HG02623 (cell line): ENCODE measurements at regions not wholly inside any gene's neighbourhood (a gene's known extent, or its start where the extent isn't known, plus 50 kb on each side); places are given as distances from the start of the nearest gene placed in this dataset.

Experiments
- ATAC-seq: cut with Tn5 transposase; IDR thresholded peaks from one replicate; pipeline ENCODE4 v1.9.1; 2021; ENCODE audit warnings: moderate library complexity; ENCODE audit not compliant: unreplicated experiment

DNA sequence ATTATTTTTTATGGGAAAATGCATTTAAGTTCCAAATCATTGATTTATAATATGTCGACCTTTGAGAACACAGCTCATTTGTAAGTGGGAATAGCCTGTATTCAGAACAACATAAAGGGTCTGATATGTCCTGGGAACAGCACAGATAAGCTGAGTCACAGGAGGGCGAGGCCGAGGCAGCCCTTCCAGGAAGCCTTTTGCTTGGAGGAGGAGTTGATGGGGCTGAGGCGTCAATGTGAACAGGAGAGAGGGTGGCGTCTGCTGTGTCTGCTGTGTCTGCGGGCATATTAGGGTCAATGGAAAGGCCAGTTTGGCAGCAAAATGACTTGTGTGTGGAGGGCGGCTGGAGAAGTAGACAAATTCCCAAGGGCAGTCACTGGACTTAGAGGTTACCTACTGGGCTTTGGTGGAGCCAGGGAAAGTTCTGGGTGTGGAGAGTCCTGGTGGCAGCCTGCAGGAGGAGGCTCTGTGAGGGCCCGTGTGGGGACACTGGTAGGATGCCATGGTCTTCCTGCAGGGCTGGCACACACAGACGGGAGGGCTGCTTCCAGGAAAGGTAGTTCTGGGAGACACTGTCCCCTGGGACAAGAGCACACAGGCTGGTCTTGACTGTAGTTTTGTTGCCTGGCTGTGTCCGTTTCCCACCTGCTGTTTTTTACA is 128.1 kb downstream of the GLI2 start:
- no peak for ATAC-seq

DNA sequence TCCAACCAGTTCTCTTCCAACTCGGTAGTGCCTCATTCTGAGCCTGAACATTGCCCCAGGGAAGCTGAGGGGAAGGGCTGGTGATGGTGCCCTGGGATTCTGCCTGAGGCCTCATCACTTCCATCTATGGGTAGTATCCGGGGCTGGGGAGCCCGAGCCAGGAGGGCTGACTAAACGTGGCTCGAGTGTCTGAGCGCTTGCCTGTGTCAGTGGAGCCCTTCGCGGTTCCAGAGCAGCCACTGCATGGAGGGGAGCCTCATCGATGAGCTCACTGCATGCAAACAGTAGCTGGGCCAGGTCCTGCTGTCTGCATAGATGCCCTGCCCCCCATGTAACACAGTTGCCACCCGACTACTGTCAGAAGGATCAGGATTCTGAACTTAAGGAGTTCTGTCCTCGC is 129.3 kb downstream of the GLI2 start:
- no peak for ATAC-seq

DNA sequence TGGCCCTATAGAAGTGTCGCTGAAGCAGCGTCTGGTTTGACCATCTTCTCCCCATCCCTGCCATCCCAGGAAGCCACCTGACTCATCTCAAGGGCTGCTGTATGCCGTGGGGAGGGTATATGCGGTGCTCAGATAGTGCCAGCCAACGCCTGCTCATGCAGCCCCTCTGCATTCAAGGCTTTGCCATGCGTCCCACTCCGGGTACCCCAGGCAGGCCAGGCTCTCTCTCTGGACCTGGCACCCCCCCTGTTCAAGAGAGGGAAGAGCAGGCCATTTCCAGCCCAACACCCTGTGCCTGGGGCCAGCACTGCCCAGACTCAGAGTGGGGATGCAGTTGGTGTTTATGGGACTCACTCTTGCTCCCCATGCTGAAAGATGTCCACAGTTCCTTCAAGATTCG is 130.0 kb downstream of the GLI2 start:
- ATAC-seq = no peak

DNA sequence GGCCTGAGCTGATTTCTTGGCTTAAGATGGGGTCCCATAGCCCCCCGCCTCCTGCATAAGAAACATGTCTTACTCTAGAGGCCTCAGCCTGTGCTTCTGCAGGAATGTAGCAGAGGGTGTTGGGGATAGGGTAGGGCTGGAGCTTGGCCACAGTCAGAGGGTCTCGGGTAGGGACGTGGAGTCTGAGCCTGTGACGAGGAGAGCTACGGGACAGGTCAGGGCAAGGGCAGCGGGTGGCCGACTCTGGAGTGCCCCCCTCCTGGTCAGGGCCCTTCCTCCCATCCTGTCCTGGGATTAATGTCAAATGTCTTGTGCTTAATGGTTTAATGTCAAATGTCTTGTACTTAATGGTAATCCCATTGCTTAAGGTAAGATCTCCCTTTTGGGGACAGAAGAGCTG is 130.4 kb downstream of the GLI2 start:
- ATAC-seq = no peak

DNA sequence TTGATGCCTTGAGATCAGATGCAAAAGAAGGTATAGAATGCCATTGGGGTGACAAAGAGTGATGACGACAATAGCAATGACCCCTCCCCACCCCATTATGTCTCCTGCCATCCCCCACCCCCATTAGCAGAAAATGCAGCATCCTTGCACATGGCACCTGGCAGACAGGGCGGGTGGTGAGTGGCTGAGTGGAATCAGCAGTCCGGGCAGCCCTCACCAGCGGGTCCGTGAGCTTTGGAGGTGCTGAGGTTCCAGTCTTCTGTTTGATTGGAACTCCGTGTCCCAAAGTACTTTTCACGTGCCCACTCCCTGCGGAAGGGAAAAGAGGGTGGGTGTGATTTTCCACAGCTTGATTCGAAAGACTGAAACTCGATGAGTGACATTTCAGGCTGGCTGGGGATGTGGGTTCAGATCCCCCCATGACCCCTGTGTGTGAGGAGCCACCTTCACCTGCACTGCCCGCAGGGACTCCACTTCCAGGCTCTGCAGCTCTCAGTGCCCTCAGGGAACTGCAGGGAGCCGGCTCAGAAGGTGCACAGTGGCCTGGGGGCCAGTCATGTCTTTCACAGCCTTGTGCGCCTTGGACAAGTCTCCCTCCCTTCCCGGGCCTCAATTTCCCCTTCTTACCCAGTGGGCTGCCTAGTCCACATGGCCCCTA is 130.9 kb downstream of the GLI2 start:
- ATAC-seq = no peak

DNA sequence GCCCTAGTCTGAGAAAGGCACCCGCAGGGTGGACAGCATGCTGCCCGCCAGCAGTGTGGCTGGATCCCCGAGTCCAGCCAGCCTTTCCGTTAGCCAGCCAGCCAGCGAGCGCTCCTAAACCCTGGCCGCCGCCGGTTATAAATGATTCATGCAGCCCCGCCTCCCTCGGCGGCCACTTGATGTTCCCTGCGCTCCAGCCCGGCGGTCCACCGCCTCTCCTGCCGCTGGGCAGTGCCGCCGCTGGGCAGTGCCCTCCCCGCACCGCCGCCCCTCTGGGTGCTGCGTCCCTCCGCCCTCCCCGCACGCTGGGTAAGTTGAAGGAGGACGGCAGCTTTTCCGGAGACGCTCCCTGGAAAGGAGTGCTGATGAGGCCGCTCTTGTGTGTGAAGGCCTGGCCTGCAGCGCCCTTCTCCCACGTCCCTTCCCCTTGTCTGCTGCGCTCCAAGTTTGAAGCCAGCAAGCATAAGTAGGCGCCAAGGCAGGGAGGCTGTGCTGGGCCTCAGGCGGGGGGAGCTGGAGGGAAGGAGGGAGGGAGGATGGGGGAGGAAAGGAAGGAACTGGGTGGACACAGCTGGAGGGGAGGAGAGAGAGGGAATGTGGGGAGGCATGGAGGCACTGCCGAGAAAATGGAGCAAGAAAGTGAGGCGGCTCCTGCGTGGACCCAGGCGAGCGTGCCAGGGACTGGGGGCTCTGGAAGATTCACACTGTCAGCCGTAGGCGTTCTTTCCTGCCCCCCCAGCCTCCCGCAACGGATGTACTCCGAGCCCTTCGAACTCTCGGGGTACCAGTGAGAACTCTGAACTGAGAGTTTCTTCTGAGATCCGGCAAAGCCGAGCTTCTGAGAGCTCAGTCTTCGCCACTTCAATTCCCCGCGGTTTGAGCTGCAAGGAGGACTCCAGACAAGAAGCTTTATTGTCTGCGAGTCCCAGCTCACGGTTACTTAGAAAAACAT is 131.9 kb downstream of the GLI2 start:
- no peak for ATAC-seq

DNA sequence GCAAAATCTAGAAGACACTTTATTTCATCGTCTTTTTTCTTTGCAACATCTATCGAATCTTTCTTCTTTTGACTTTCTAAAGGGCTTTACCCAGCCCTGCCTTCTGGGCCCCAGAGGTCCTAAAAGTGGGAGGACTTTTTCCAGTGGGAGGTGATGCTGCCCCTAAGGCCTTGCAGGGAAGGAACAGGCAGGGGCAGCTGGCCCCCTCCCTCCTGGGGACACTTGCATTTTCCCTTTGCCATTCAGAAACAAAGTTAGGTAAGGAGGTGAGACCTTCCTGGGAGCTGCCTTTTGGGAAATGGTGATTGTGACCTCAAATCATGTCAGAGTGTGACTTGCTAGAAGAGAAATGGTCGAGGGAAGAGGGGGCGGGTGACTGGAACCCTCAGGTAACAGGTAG is 132.7 kb downstream of the GLI2 start:
- ATAC-seq = no peak

DNA sequence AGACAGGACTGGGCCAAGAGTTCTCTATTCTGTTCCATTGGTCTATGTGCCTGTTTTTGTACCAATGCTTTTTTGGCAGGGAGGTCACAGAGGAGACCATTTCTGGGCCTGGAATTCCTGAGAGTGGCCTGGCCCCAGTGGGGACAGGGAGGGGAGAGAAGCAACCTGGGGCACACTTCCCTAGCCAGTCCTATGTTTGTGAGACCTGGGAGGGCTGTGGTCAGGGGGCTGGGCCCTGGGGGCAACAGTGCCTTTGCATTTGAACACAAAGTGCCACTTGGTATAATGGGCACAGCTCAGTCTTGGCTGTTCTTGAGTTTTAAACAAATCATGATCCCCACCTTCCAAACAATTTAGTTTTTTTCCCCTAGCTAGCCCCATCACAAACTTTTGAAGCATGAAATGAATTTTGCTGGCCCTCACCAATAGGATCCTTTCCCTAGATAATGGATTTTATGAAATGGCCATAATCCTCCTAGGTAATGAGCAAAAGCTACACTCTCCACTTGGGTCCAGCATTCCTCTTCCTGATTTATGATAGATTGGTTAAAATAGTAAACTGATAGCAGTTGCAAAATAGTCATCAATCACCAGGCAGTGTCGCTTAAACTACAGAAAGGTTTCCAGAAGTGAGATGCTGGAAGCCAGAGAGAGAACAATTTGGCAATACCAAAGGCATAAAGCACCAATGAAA is 133.5 kb downstream of the GLI2 start:
- ATAC-seq = no peak

DNA sequence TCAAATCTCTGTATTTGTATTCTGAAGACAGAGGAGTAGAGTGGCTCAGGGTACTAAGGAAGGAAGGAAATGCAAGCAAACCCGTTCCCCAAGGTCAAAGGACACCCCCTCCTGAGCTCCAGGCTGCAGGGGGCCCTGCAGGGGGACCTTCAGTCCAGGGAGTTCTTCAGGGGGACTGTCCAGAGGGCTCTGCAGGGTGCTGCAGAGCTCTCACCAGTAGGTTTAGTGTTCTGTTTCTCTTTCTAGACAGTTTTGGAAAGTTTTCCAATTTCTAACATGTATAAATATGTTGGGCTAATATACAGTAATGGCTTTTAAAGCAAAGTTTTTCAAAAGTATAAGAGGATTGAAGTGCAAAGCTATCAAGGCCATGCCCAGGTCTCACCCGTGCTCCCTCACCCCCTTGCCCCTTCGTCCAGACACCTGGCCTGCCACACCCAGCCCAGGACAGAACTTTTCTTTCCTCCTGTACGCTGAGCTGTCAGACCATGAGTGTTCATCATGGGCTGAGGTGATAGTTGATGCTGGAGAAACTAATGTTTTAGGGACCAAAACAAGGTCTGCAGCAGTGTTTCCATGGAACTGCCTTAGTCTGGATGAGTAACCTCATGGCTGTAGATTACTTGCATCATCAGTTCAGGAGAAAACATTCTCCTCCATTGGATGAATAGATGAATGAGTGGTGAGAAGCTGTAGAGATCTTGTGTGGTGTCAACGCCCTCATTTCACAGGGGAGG is 134.2 kb downstream of the GLI2 start:
- ATAC-seq = no peak

DNA sequence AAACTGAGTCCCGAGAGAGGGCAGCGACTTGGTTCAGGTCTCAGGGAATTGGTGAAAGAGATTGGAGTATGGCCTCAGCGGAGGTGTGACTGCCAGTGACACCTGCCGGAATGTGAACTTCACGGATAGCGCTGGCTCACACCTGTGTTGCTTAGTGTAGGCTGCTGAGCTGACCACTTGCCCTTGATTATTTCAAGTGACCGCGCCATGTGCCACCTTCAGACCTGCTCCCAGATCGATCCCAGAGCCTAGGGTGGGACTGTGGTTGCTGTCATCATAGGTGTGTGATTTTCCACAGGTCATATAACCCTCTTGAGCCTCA is 134.8 kb downstream of the GLI2 start:
- ATAC-seq = no peak

DNA sequence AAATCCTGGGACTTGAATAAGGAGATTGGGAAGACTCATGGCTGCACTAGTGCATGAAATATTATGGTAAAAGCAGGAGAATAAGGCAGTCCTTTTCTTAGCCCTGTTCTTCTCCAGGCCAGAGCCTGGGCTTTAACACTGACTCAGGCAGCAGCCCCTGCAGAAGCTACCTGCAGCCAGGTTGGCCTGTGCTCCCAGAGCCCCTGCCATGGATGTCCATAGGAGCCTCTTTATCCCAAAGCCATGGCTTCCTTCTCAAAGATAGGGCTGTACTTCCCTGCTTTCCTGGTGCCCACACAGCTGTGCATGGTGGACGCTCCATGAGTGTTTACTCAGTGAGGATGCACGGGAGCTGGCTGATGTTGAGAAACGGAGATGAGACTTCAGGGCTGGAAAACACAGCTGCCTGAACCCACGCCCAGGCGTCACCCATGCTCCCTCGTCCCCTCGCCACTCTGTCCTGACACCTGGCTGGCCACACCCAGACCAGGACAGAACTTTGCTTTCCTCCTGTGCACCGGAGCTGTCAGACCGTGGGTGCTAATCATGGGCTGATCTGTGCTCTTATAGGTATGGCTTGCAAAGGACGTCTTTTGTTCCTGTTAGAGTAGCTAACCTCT is 135.5 kb downstream of the GLI2 start:
- ATAC-seq = no peak

DNA sequence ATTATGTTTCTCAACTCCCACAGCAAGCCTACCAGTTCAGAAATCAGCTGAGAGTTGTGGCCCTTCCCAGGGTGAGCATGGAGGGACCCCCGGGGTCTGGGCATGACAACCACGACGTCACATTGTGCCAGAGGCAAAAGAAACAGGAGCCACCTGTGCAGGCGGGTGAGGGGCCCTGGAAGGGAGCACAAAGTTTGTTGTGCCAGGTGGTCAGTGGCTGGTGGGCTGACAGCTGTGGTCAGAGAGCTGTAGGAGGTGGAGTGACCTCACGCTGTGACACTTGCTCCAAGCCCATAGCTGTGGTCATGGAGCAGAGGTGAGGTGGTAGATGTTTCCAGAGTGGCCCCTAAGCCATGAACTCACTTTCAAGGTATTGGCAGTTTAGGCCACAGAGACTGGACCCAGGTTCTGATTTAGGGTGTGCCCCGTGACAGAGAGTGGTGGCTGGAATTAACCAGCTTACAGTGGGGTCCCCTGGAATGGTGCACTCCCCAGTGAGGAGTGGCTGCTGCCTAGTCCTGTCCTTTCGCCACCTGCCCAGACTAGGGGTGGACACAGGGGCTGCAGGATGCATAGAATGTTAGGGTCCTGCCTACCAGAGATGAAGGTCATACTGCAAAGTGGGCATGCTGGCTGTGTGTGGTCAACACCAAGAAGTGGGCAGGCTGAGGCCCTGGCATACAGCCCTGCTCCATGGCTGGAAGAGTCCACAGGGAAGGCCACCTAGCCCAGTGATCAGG is 136.4 kb downstream of the GLI2 start:
- ATAC-seq = no peak

DNA sequence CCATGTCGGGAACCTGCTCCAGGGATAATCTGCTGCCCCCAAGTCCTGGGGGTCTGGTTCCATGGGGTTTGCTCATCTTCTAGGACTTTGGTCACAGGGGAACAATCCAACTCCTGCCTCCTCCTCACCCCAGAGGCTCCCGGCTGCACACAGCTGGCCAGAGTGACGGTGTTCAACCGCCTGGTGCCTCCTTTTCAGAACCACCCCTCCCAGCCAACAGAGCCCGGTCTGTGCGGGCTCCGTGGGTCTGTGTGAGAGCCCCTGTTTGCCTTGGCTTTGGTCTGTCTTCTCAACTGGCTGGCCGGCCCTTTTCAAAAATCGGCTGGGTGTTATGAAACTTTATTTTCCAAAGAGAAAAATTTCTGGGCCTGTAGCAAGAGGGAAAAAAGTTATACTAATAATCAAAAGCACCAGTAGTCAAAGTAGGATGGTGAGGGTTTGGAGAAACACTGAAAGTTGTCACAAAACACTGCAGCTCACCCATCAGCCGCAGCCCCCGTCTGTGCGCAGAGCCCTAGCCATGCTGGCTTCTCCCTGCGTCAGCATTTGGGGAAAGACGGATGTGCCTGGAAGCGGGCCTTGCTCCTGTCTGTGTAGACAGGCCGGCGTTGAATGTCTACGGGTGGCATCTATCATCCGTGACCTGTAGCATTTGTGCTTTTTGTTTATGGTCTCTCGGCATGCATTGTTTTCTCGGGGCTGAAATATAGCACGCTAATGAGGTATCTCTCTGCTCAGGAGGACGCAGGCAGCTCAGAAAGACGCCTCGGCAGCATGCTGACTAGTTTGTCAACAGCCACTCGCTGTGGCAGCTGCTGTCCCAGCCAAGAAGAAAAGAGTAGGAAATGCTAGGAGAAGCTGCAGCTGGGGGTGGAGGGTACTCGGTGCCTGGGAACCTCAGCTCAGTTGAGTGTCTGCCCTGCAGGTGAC is 138.6 kb downstream of the GLI2 start:
- no peak for ATAC-seq

DNA sequence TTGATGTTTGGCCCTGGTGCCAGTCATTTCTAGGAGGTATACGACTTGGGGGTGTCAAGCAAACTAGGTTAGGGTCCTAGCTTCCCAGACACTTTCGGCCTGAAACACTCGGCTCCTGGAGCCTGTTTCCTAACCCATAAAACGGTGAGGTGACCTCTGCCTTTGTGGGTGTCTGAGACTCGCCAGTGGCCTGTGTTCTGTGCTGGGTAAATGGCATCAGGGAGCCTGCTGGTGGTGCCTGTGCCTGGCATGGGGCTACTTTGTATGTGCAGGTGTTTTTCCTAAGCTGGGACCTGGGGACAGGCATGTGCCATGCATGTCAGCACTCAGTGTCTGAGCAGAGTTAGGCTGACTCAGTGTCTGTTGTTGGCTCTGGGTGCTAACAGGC is 139.2 kb downstream of the GLI2 start:
- no peak for ATAC-seq

DNA sequence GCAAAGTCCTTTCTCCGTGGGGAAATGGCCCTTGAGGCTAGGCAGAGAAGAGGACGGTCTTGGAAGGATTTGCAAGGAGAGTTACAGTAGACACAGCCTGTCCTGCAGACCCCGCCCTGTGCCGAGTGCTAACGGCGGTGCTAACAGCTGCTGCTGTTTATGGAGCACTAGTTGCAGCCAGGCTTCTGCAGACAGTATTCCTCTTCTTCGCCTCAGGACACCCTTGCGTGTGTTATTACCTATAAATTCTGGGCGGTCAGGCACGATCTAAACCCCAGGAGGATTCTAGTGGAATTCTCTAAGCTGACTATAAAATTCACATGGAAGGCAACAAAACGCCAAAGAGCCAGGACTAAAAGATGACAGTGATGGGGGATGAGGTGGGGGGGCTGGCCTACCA is 139.8 kb downstream of the GLI2 start:
- no peak for ATAC-seq

DNA sequence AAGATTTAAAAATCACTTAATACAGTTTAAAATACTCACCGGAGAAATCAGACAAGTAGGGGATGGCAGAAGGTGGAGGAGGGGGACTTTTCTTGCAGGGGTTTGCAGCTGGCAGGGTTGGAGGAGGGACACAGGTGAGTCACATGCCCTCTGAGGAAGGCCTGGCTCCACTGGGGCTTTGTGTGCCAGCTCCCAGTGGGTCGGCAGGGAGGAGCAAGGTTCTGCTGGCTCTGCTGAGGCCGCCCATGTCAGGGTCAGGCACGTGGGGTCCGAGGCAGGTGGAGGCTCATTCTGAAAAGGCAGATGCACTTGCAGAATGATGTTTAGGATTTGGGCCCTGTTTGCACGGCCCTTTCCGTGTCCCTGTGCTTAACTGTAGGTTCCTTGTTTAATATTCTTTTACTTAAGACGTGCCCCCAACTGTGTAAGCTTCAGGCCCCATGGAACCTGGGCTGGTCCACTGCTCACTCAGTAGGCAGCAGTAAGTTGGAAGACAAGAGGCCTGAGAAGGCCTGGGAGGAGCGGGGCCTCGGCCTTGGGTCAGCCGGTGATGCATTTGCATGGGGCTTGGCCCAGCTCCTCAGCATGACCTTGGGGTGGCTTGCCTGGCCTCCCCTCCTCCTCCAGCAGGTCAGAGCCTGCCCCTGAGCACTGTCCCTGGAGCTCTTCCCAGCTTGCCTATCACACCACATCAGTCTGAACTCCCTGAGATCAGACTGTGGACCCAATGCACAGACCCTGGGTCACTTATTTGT is 141.0 kb downstream of the GLI2 start:
- no peak for ATAC-seq

DNA sequence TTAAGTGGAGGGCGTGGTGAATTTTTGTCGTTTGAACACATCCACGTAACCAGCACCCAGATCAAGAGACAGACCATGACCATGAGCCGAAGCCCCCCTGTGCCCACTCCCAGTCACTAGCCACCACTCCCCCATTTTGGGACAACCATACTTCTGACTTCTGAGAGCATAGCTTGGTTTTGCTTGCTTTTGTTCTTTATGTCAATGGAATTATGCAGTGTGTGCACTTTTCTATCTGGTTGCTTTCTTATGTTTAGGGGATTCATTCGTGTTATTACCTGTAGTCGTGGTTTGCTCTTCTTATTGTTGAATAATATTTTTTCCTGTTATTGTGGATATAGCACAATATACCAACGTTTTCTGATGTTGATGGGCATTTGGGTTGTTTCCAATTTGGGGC is 141.7 kb downstream of the GLI2 start:
- ATAC-seq = no peak

DNA sequence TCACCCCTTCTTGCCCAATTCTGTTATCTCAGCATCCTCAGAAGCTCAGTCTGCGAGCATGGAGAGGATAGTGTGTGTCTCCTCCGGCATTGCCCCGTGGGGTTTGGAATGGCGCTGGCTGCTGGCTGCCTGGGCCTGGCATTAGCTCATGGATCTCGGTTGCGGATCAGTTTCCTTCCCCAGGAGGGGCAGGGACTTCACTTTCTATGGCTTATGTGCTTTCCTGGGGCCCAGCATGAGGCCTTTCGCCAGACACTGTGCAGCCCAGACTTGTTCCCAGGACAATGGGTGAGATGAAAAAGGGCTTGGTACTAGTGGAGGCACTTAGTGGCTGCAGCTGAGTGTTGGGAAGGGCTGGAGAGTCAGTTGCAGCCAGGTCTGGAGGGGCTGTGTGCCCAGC is 143.3 kb downstream of the GLI2 start:
- no peak for ATAC-seq
